ENCODE measurements at regions not wholly inside any gene's neighbourhood (a gene's known extent, or its start where the extent isn't known, plus 50 kb on each side); places are given as distances from the start of the nearest gene placed in this dataset.
"Not testable (repeated sequence)": the region's sequence is repeated elsewhere in the genome, so short reads cannot be mapped to it uniquely, and the experiment has no call there.

DNA sequence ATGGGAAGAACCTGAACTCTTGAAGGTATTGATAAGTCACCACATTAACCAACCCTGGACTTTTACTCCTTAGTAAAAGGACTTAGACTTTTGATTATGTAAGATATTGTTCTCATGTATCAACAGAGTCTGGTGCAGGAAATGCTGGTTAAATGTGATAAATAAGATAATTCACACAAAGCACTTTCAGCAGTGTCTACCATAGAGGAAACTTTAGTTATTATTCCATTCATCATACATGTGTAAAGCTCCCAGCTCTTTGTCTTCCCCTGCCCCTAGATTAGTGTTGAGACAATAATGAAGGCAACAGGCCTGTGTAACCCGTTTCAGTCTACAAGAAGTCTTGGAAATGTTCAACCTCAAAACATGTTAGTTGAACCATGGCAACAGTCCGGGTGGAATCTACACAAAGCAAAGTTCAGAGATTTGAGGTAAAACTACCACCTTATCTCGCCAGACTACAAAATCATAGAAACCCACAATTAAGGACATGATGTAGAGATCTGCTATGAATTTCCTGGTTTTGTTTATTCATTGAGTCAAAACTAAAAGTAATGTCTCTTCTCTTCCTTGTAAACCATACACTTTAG lies 109.9 kb upstream of the ADO start:
- H3K36me3 ChIP-seq (ENCODE audit: control insufficient read depth, insufficient read depth, low read length), result no peaks in the 10 kb centered on the region

DNA sequence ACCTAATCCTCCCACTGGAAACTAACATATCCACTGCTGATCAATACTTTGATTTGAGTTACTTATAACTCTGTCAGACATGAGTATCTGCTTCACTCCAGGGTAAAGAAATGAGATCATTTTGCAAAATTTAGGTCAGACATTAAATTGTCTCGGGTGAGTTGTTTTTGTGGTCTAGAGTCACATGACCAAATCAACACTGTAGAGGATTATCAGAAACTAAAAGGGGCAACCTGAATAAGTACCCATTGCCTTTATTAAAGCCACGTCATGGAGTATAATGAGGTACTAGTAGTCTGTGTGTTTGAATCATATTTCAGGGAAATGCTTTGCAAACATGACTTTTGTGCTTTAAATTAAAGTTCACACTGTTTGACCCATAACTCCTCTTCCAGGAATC lies 107.7 kb upstream of the ADO start:
- Histone ChIP-seq H3K36me3 (ENCODE audit: control insufficient read depth, insufficient read depth, low read length) (no peaks in the 10 kb centered on the region), H3K4me1 (ENCODE audit: control insufficient read depth, insufficient read depth, low read length, poor library complexity, severe bottlenecking) (no peaks in the 10 kb centered on the region), H3K9me3 (ENCODE audit: control insufficient read depth, low read length) (no peaks in the 10 kb centered on the region), H3K4me3 (ENCODE audit: extremely low read depth, insufficient read depth, low read length, poor library complexity, severe bottlenecking) (no peak overlapping the region), H3K27ac (ENCODE audit: low read depth, low read length, severe bottlenecking) (no peak overlapping the region)
- WGBS, 2 experiments (ENCODE audit: insufficient coverage in 2 of 2), result 93 to 100% methylated on average over 1 to 2 of the region's 2 CpGs

More for the DNA sequence above, 109.9 kb upstream of the ADO start:
- 100% methylated on average over 1 of the region's 3 CpGs; no CpG with 5 or more reads in 1 of the 2 experiments for WGBS, 2 experiments (ENCODE audit: insufficient coverage in 2 of 2)
- Histone ChIP-seq H3K4me3 (ENCODE audit: extremely low read depth, insufficient read depth, low read length, poor library complexity, severe bottlenecking) (no peak overlapping the region), H3K9me3 (ENCODE audit: control insufficient read depth, low read length) (no peaks in the 10 kb centered on the region), H3K27ac (ENCODE audit: low read depth, low read length, severe bottlenecking) (no peak overlapping the region), H3K4me1 (ENCODE audit: control insufficient read depth, insufficient read depth, low read length, poor library complexity, severe bottlenecking) (no peaks in the 10 kb centered on the region)

DNA sequence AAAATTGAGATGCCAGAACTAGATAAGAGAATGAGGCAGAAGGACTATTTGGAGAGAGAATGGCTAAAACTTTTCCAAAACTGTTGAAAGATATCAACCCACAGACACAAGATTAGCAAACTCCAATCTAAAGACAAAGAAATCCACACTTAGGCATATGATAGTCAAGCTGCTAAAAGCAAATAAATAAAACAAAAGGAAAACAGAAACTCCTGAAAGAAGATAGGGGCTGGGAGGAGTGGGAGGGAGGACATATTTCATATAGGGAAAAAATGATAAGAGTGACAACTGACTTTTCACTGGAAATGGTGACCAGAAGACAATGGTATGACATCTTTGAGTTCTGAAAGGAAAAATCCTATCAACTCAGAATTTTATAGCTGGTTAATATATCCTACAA lies 105.4 kb upstream of the ADO start:
- Histone ChIP-seq H3K36me3 (ENCODE audit: control insufficient read depth, insufficient read depth, low read length) (no peaks in the 10 kb centered on the region), H3K9me3 (ENCODE audit: control insufficient read depth, low read length) (no peaks in the 10 kb centered on the region), H3K27ac (ENCODE audit: low read depth, low read length, severe bottlenecking) (no peak overlapping the region), H3K4me3 (ENCODE audit: extremely low read depth, insufficient read depth, low read length, poor library complexity, severe bottlenecking) (no peak overlapping the region), H3K4me1 (ENCODE audit: control insufficient read depth, insufficient read depth, low read length, poor library complexity, severe bottlenecking) (no peaks in the 10 kb centered on the region)

DNA sequence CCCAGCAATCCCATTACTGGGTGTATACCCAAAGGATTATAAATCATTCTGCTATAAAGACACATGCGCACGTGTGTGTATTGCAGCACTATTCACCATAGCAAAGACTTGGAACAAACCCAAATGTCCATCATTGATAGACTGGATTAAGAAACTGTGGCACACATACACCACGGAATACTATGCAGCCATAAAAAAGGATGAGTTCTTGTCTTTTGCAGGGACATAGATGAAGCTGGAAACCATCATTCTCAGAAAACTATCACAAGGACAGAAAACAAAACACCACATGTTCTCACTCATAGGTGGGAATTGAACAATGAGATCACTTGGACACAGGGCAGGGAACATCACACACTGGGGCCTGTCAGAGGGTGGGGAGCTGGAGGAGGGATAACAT lies 100.4 kb upstream of the ADO start:
- H3K36me3 ChIP-seq (ENCODE audit: control insufficient read depth, insufficient read depth, low read length); H3K4me3 ChIP-seq (ENCODE audit: extremely low read depth, insufficient read depth, low read length, poor library complexity, severe bottlenecking); H3K27ac ChIP-seq (ENCODE audit: low read depth, low read length, severe bottlenecking); H3K4me1 ChIP-seq (ENCODE audit: control insufficient read depth, insufficient read depth, low read length, poor library complexity, severe bottlenecking); H3K9me3 ChIP-seq (ENCODE audit: control insufficient read depth, low read length): not testable (repeated sequence)
- WGBS, 2 experiments (ENCODE audit: insufficient coverage in 2 of 2), result 89 to 100% methylated on average over 2 to 3 of the region's 3 CpGs

DNA sequence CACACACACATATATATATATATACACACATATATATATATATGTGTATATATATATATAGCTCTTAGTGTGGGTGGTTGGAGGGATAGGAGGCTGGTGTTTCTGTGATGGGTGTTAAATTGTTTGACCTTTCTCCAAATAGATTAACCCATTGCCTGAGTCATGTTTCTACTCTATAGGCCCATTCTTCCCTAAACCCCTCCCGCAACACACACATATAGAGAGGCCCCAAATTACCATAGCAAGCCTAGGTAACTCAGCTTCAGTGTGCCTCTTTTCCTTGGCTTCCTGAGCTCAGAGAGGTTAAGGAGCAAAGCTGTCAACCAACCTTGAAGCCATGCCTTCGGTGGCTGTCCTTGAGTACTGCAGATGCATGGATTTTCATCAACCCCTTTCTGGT lies 98.7 kb upstream of the ADO start:
- Histone ChIP-seq H3K36me3 (ENCODE audit: control insufficient read depth, insufficient read depth, low read length) (no peaks in the 10 kb centered on the region), H3K4me3 (ENCODE audit: extremely low read depth, insufficient read depth, low read length, poor library complexity, severe bottlenecking) (no peak overlapping the region), H3K27ac (ENCODE audit: low read depth, low read length, severe bottlenecking) (no peak overlapping the region), H3K4me1 (ENCODE audit: control insufficient read depth, insufficient read depth, low read length, poor library complexity, severe bottlenecking) (no peaks in the 10 kb centered on the region), H3K9me3 (ENCODE audit: control insufficient read depth, low read length) (no peaks in the 10 kb centered on the region)
- WGBS, 2 experiments (ENCODE audit: insufficient coverage in 2 of 2), result 83 to 100% methylated on average over 1 to 2 of the region's 2 CpGs

DNA sequence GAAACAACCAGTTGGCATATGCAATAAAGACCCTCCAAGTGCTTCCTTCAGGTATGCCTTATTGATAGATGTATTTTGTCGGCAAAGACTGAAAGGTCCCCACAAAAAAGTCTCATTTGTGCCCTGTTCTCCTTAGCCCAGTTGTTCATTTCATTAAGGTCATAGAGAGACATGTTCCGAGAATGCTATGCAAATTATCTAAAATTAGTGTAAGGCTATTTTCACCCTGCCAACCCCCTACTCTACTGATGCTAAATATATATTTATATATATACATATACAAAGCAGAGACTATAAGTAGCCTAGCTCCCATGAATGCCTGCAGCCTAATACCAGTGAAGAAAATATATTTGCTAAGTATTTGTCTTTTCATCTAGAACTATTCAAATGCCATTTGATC lies 96.7 kb upstream of the ADO start:
- 83% methylated on average over 1 of the region's 2 CpGs; no CpG with 5 or more reads in 1 of the 2 experiments for WGBS, 2 experiments (ENCODE audit: insufficient coverage in 2 of 2)
- H3K9me3 ChIP-seq (ENCODE audit: control insufficient read depth, low read length), result no peaks in the 10 kb centered on the region
- no peak overlapping the region for H3K4me3 ChIP-seq (ENCODE audit: extremely low read depth, insufficient read depth, low read length, poor library complexity, severe bottlenecking)
- H3K27ac ChIP-seq (ENCODE audit: low read depth, low read length, severe bottlenecking), result no peak overlapping the region
- no peaks in the 10 kb centered on the region for H3K4me1 ChIP-seq (ENCODE audit: control insufficient read depth, insufficient read depth, low read length, poor library complexity, severe bottlenecking)
- no peaks in the 10 kb centered on the region for H3K36me3 ChIP-seq (ENCODE audit: control insufficient read depth, insufficient read depth, low read length)

DNA sequence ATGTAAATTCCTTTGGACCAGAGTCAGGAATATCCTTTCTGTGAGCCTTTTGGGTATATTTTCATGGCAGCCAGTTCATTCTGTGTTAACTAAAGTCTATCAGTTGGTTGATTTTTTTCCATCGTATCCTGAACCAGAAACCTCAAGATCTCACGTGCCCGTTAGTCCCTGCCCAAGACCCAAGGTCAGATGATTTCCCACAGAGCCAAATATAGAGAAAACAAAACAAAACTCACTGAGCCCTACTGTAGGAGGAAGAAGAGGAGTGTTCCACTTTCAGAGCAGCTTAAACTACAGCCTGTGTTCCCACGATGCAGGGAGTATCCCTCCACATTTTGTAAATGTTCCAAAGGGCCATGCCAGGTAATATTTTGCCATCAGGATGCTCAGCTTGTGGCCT lies 96.0 kb upstream of the ADO start:
- no peaks in the 10 kb centered on the region for H3K4me1 ChIP-seq (ENCODE audit: control insufficient read depth, insufficient read depth, low read length, poor library complexity, severe bottlenecking)
- no peak overlapping the region for H3K4me3 ChIP-seq (ENCODE audit: extremely low read depth, insufficient read depth, low read length, poor library complexity, severe bottlenecking)
- no peaks in the 10 kb centered on the region for H3K9me3 ChIP-seq (ENCODE audit: control insufficient read depth, low read length)
- H3K36me3 ChIP-seq (ENCODE audit: control insufficient read depth, insufficient read depth, low read length), result no peaks in the 10 kb centered on the region
- no peak overlapping the region for H3K27ac ChIP-seq (ENCODE audit: low read depth, low read length, severe bottlenecking)
- 100% methylated on average over 2 to 4 of the region's 4 CpGs for WGBS, 2 experiments (ENCODE audit: insufficient coverage in 2 of 2)

DNA sequence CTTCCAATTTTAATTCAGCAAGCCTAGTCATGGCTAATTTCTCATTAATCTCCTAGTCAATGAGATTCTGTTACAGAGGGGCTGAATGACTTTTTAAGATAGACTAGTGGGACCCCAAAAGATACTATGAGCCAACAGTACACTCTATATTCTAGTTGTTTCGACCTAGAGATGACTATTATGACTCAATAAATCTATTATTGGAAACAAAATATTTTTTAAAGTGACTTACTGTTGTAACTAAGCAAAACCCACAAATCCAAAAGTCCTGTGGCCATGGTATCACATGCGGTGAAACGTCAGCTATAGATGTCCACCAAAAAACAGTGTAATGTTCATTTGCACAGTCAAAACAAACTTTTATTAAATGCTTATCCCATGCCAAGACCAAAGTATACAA lies 95.3 kb upstream of the ADO start:
- no peaks in the 10 kb centered on the region for H3K9me3 ChIP-seq (ENCODE audit: control insufficient read depth, low read length)
- H3K4me1 ChIP-seq (ENCODE audit: control insufficient read depth, insufficient read depth, low read length, poor library complexity, severe bottlenecking), result no peaks in the 10 kb centered on the region
- H3K4me3 ChIP-seq (ENCODE audit: extremely low read depth, insufficient read depth, low read length, poor library complexity, severe bottlenecking), result no peak overlapping the region
- H3K36me3 ChIP-seq (ENCODE audit: control insufficient read depth, insufficient read depth, low read length), result no peaks in the 10 kb centered on the region
- 100% methylated on average over 1 of the region's 3 CpGs; no CpG with 5 or more reads in 1 of the 2 experiments for WGBS, 2 experiments (ENCODE audit: insufficient coverage in 2 of 2)
- H3K27ac ChIP-seq (ENCODE audit: low read depth, low read length, severe bottlenecking), result no peak overlapping the region

DNA sequence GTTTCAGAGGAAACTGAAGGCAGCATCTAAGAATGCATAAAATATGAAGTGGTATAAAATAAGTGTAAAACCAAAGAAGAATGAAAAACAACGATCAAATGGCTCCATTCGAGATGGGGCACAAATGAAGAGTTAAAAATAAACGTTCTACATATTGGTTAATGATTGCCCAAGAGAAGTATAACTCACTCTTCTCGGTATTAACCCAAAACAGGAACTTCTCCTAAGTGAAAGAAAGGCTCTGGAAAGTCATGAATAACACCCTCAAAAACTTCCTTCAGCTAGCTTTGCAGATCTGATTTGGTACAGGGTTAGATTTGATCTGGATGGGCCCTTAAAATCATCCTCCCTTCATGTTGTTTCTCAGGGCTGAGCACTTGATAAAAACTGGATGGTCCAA lies 94.3 kb upstream of the ADO start:
- Histone ChIP-seq H3K36me3 (ENCODE audit: control insufficient read depth, insufficient read depth, low read length) (no peaks in the 10 kb centered on the region), H3K4me3 (ENCODE audit: extremely low read depth, insufficient read depth, low read length, poor library complexity, severe bottlenecking) (no peak overlapping the region), H3K27ac (ENCODE audit: low read depth, low read length, severe bottlenecking) (no peak overlapping the region), H3K9me3 (ENCODE audit: control insufficient read depth, low read length) (no peaks in the 10 kb centered on the region), H3K4me1 (ENCODE audit: control insufficient read depth, insufficient read depth, low read length, poor library complexity, severe bottlenecking) (no peaks in the 10 kb centered on the region)
- 75% methylated on average over 2 of the region's 4 CpGs; no CpG with 5 or more reads in 1 of the 2 experiments for WGBS, 2 experiments (ENCODE audit: insufficient coverage in 2 of 2)

DNA sequence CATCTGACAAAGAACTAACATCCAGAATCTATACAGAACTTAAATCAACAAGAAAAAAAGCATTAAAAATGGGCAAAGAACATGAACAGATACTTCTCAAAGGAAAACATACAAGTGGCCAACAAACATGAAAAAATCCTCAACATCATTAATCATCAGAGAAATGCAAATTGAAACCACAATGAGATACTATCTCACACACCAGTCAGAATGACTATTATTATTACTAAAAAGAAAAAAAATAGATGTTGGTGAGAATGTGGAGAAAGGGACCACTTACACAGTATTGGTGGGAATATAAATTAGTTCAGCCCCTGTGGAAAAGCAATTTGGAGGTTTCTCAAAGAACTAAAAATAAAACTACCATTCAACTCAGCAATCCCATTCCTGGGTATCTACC lies 89.1 kb upstream of the ADO start:
- no peaks in the 10 kb centered on the region for H3K36me3 ChIP-seq (ENCODE audit: control insufficient read depth, insufficient read depth, low read length)
- H3K4me1 ChIP-seq (ENCODE audit: control insufficient read depth, insufficient read depth, low read length, poor library complexity, severe bottlenecking), result no peaks in the 10 kb centered on the region
- no peak overlapping the region for H3K4me3 ChIP-seq (ENCODE audit: extremely low read depth, insufficient read depth, low read length, poor library complexity, severe bottlenecking)
- no peaks in the 10 kb centered on the region for H3K9me3 ChIP-seq (ENCODE audit: control insufficient read depth, low read length)
- H3K27ac ChIP-seq (ENCODE audit: low read depth, low read length, severe bottlenecking), result no peak overlapping the region

DNA sequence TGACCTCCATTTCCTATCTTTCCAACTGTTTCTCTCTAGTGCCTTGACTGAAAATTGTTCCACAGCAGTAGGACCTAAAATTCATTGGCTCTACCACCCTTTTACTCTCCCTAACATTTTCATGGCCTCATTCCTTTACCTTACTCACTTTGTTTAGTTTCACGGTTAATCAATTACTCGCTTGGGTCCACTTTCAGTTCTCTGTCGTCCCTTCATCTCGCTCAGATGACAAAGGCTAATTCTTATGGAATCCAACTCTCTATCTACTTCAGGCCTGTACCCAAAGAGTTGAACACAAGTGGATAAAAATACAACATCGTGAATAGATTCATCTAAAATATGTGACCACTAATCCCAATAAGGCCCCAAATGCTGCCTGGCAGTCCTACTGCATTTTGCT lies 85.9 kb upstream of the ADO start:
- H3K4me1 ChIP-seq (ENCODE audit: control insufficient read depth, insufficient read depth, low read length, poor library complexity, severe bottlenecking), result no peaks in the 10 kb centered on the region
- H3K9me3 ChIP-seq (ENCODE audit: control insufficient read depth, low read length), result no peaks in the 10 kb centered on the region
- no peaks in the 10 kb centered on the region for H3K36me3 ChIP-seq (ENCODE audit: control insufficient read depth, insufficient read depth, low read length)
- H3K4me3 ChIP-seq (ENCODE audit: extremely low read depth, insufficient read depth, low read length, poor library complexity, severe bottlenecking), result no peak overlapping the region
- 81 to 93% methylated on average over 5 of the region's 5 CpGs for WGBS, 2 experiments (ENCODE audit: insufficient coverage in 2 of 2)
- no peak overlapping the region for H3K27ac ChIP-seq (ENCODE audit: low read depth, low read length, severe bottlenecking)

All from mesodermal cell (in vitro differentiated cells).